22Rv1 (cell line): ENCODE measurements at regions not wholly inside any gene's neighbourhood (a gene's known extent, or its start where the extent isn't known, plus 50 kb on each side); places are given as distances from the start of the nearest gene placed in this dataset.

Source experiments
- H3K27ac ChIP-seq: fragments of 450-650 bp; 2 replicates; pipeline ENCODE4 v1.5.1; 2017
- CTCF ChIP-seq: fragments of 450-650 bp; IDR thresholded peaks from 2 replicates; pipeline ENCODE4 v1.5.1; 2017; ENCODE audit warnings: mild to moderate bottlenecking
- ZFX ChIP-seq: fragments of 450-650 bp; IDR thresholded peaks from 2 replicates; pipeline ENCODE4 v1.6.1; 2017; ENCODE audit warnings: antibody characterized with exemption, borderline replicate concordance

- no peak for TF ChIP-seq ZFX
- no peak for TF ChIP-seq CTCF
- no peak overlapping the region for H3K27ac ChIP-seq
Measured at GRCh38 chr11:43234881-43235280, 76.9 kb upstream of the API5 start.

GRCh38 chr11:43238341-43238740 lies 73.5 kb upstream of the API5 start:
- no peak overlapping the region for H3K27ac ChIP-seq
- TF ChIP-seq CTCF (no peak), ZFX (no peak)

- no peak for TF ChIP-seq ZFX
- TF ChIP-seq CTCF = no peak
- no peak overlapping the region for H3K27ac ChIP-seq
Measured at GRCh38 chr11:43239791-43240190, 72.0 kb upstream of the API5 start.

GRCh38 chr11:43242401-43242800 lies 69.4 kb upstream of the API5 start:
- no peak overlapping the region for H3K27ac ChIP-seq
- TF ChIP-seq ZFX (no peak), CTCF (no peak)

GRCh38 chr11:43243927-43244326 lies 67.9 kb upstream of the API5 start:
- no peak for TF ChIP-seq ZFX
- no peak for TF ChIP-seq CTCF
- H3K27ac ChIP-seq = no peak overlapping the region

- TF ChIP-seq ZFX = no peak
- no peak for TF ChIP-seq CTCF
Measured at GRCh38 chr11:43245466-43245865, 66.3 kb upstream of the API5 start.

GRCh38 chr11:43250309-43250708 lies 61.5 kb upstream of the API5 start:
- H3K27ac ChIP-seq = no peak overlapping the region
- TF ChIP-seq ZFX (no peak), CTCF (no peak)

More at GRCh38 chr11:43245466-43245865, 66.3 kb upstream of the API5 start:
- no peak overlapping the region for H3K27ac ChIP-seq
